DOHH2 (cell line): ENCODE measurements at regions not wholly inside any gene's neighbourhood (a gene's known extent, or its start where the extent isn't known, plus 50 kb on each side); places are given as distances from the start of the nearest gene placed in this dataset.

Source experiments
- H3F3A ChIP-seq: fragments of 200-600 bp; sonication (generic), shearing (Covaris generic); 2 replicates; pipeline ENCODE4 v1.6.0; 2016; ENCODE audit warnings: antibody characterized with exemption, mild to moderate bottlenecking; ENCODE audit not compliant: control insufficient read depth, insufficient read depth
- H3K27ac ChIP-seq: fragments of 200-600 bp; sonication (generic); 2 replicates; pipeline ENCODE4 v1.5.1; 2014; ENCODE audit warnings: low read depth, mild to moderate bottlenecking, low read length, moderate library complexity
- H3K27me3 ChIP-seq: fragments of 200-600 bp; sonication (generic); 2 replicates; pipeline ENCODE4 v1.6.1; 2014; ENCODE audit warnings: mild to moderate bottlenecking, low read length, mixed read lengths; ENCODE audit not compliant: control insufficient read depth
- H3K36me3 ChIP-seq: fragments of 200-600 bp; sonication (generic); 2 replicates; pipeline ENCODE4 v1.6.1; 2014; ENCODE audit warnings: mild to moderate bottlenecking, low read length, moderate library complexity, mixed read lengths; ENCODE audit not compliant: control insufficient read depth
- H3K4me1 ChIP-seq: fragments of 200-600 bp; sonication (generic); 2 replicates; pipeline ENCODE4 v1.6.1; 2014; ENCODE audit warnings: mild to moderate bottlenecking, low read length, mixed read lengths; ENCODE audit not compliant: control insufficient read depth
- H3K4me2 ChIP-seq: fragments of 200-600 bp; sonication (generic); 2 replicates; pipeline ENCODE4 v1.6.0; 2014; ENCODE audit warnings: mild to moderate bottlenecking, low read length, moderate library complexity
- H3K4me3 ChIP-seq: fragments of 200-600 bp; sonication (generic); 2 replicates; pipeline ENCODE4 v1.5.1; 2014; ENCODE audit warnings: mild to moderate bottlenecking, low read length, mixed read lengths
- H3K79me2 ChIP-seq: fragments of 200-600 bp; sonication (generic); 2 replicates; pipeline ENCODE4 v1.6.1; 2014; ENCODE audit warnings: mild to moderate bottlenecking, low read length, mixed read lengths; ENCODE audit not compliant: control insufficient read depth
- H3K9me2 ChIP-seq: fragments of 200-600 bp; sonication (generic); replicated peaks from 2 replicates; pipeline ENCODE4 v1.6.1; 2014; ENCODE audit warnings: mild to moderate bottlenecking, low read length, mixed read lengths; ENCODE audit not compliant: control insufficient read depth
- H3K9me3 ChIP-seq: fragments of 200-600 bp; sonication (generic); 2 replicates; pipeline ENCODE4 v1.6.1; 2014; ENCODE audit warnings: antibody characterized with exemption, low read length, mixed read lengths; ENCODE audit not compliant: control insufficient read depth, insufficient read depth
- H4K20me1 ChIP-seq: fragments of 200-600 bp; sonication (generic); 2 replicates; pipeline ENCODE4 v1.6.0; 2014; ENCODE audit warnings: low read depth, mild to moderate bottlenecking, antibody characterized with exemption, low read length, moderate library complexity; ENCODE audit not compliant: control insufficient read depth, insufficient read depth
- CTCF ChIP-seq: fragments of 200-600 bp; sonication (generic); IDR thresholded peaks from one replicate; pipeline ENCODE4 v1.5.1; 2014; ENCODE audit warnings: antibody characterized with exemption, mild to moderate bottlenecking, low read depth, low read length; ENCODE audit not compliant: poor library complexity, severe bottlenecking
- EZH2phosphoT487 ChIP-seq: fragments of 200-600 bp; sonication (generic); IDR thresholded peaks from 2 replicates; pipeline ENCODE4 v1.6.1; 2017; ENCODE audit warnings: borderline replicate concordance, mild to moderate bottlenecking, antibody characterized with exemption, low read length, moderate library complexity, mixed read lengths

- Histone ChIP-seq H3K4me3 (no peak overlapping the region), H3K79me2 (no peaks in the 10 kb centered on the region), H3F3A (no peaks in the 10 kb centered on the region), H3K36me3 (no peaks in the 10 kb centered on the region), H3K4me1 (peaks cover under 1% of the 10 kb centered on the region; the same call in 1 of the 2 replicates), H3K9me3 (peaks cover 3% of the 10 kb centered on the region; the same call in 1 of the 2 replicates), H4K20me1 (no peaks in the 10 kb centered on the region), H3K9me2 (no peaks in the 10 kb centered on the region), H3K27me3 (no peaks in the 10 kb centered on the region), H3K27ac (no peak overlapping the region), H3K4me2 (no peak overlapping the region)
- TF ChIP-seq CTCF (no peak), EZH2phosphoT487 (no peak)
Measured at GRCh38 chr2:145017149-145017548, 497.2 kb upstream of the ZEB2 start.

GRCh38 chr2:145016711-145017110 is 496.8 kb upstream of the ZEB2 start:
- Histone ChIP-seq H3K79me2 (no peaks in the 10 kb centered on the region), H3K27ac (no peak overlapping the region), H3K36me3 (no peaks in the 10 kb centered on the region), H3F3A (no peaks in the 10 kb centered on the region), H3K4me2 (no peak overlapping the region), H3K27me3 (no peaks in the 10 kb centered on the region), H3K9me2 (no peaks in the 10 kb centered on the region), H3K4me3 (no peak overlapping the region), H4K20me1 (no peaks in the 10 kb centered on the region), H3K9me3 (peaks cover 3% of the 10 kb centered on the region; the same call in 1 of the 2 replicates), H3K4me1 (no peaks in the 10 kb centered on the region)
- TF ChIP-seq EZH2phosphoT487: no peak
- TF ChIP-seq CTCF: no peak

- Histone ChIP-seq H4K20me1 (no peaks in the 10 kb centered on the region), H3K27me3 (no peaks in the 10 kb centered on the region), H3F3A (no peaks in the 10 kb centered on the region), H3K79me2 (no peaks in the 10 kb centered on the region), H3K9me3 (peaks cover 3% of the 10 kb centered on the region; the same call in 1 of the 2 replicates), H3K4me3 (no peak overlapping the region), H3K4me2 (no peak overlapping the region), H3K4me1 (no peaks in the 10 kb centered on the region), H3K27ac (no peak overlapping the region), H3K9me2 (no peaks in the 10 kb centered on the region), H3K36me3 (no peaks in the 10 kb centered on the region)
- TF ChIP-seq CTCF (no peak), EZH2phosphoT487 (no peak)
Measured at GRCh38 chr2:145015561-145015960, 495.6 kb upstream of the ZEB2 start.
